Peyer's patch (tissue), 4 donors: ENCODE measurements at regions not wholly inside any gene's neighbourhood (a gene's known extent, or its start where the extent isn't known, plus 50 kb on each side); places are given as distances from the start of the nearest gene placed in this dataset.

Experiments used
- CTCF ChIP-seq, 6 experiments: fragments of 450-650 bp in 4 of 6; fragments of 200-600 bp in 2 of 6; sonication (generic) in 1 of 6; IDR thresholded peaks; one replicate each; pipeline ENCODE4 v1.5.1; 2017 to 2019; ENCODE audit warnings: antibody characterized with exemption in 6 of 6, mild to moderate bottlenecking in 3 of 6, moderate library complexity in 1 of 6
- POLR2A ChIP-seq, 2 donors: fragments of 450-650 bp; IDR thresholded peaks; one replicate each; pipeline ENCODE4 v1.5.1; 2017; ENCODE audit warnings: antibody characterized with exemption in 2 of 2, mild to moderate bottlenecking in 2 of 2, moderate library complexity in 2 of 2

- TF ChIP-seq CTCF (IDR thresholded peaks at IDR 0.05) (no peak), POLR2A (IDR thresholded peaks at IDR 0.05) (no peak)
These were observed 968.4 kb downstream of the SORCS3 start for GRCh38 chr10:105609451-105609850.
